GM10248 (cell line): ENCODE measurements at regions not wholly inside any gene's neighbourhood (a gene's known extent, or its start where the extent isn't known, plus 50 kb on each side); places are given as distances from the start of the nearest gene placed in this dataset.

Experiments used
- CTCF ChIA-PET: fragments of 300-600 bp; sonication (Branson Sonifier 250); formaldehyde crosslinking; extraction: SDS; loops from one replicate; lab custom pipeline; 2021; ENCODE audit warnings: antibody characterized with exemption; lab: Yijun Ruan, JAX
- POLR2A ChIA-PET: fragments of 350-650 bp; sonication (Branson Sonifier 250); formaldehyde crosslinking; extraction: SDS; loops from one replicate; lab custom pipeline; 2020; ENCODE audit warnings: antibody characterized with exemption; lab: Yijun Ruan, JAX
- DNase-seq: peaks from one replicate; pipeline ENCODE4 v3.0.0; 2012; ENCODE audit errors: extremely low spot score
- TF ChIP-seq, protein P1 (sequence below): IDR thresholded peaks from 2 replicates; pipeline ENCODE4 v1.5.1; 2012; ENCODE audit warnings: mild to moderate bottlenecking, low read depth; ENCODE audit errors: extremely low read depth, missing control alignments, control extremely low read depth

DNA sequence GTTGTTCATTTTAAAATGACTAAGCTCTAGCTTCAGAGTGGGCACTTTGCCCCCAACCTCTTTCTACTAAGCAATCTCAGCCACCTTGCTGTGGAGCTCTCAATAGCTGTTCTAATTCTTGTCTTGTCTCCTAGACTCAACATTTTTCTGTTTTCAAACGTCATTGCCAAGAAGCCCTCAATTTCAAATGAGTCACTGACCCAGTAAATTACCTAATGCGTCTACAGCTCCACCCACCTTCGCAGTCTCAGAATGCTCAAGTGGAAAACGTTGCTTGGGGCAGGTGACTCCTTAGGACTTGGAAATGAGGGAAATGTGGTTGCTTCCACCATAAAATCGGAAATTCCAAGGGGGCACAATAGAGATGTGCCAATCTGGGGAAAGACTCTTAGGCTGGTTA, 59.0 kb downstream of the ING2 start:
- DNase-seq = no peak
- POLR2A ChIA-PET = no interaction called here
- CTCF ChIA-PET = interaction anchor here (1.2 to 1.5 kb wide), 2 partner anchors 17 to 20 kb away, joined by 3 to 6 read pairs; no protein-coding TSS in a partner anchor
- TF ChIP-seq, protein P1, sequence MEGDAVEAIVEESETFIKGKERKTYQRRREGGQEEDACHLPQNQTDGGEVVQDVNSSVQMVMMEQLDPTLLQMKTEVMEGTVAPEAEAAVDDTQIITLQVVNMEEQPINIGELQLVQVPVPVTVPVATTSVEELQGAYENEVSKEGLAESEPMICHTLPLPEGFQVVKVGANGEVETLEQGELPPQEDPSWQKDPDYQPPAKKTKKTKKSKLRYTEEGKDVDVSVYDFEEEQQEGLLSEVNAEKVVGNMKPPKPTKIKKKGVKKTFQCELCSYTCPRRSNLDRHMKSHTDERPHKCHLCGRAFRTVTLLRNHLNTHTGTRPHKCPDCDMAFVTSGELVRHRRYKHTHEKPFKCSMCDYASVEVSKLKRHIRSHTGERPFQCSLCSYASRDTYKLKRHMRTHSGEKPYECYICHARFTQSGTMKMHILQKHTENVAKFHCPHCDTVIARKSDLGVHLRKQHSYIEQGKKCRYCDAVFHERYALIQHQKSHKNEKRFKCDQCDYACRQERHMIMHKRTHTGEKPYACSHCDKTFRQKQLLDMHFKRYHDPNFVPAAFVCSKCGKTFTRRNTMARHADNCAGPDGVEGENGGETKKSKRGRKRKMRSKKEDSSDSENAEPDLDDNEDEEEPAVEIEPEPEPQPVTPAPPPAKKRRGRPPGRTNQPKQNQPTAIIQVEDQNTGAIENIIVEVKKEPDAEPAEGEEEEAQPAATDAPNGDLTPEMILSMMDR = no peak

DNA sequence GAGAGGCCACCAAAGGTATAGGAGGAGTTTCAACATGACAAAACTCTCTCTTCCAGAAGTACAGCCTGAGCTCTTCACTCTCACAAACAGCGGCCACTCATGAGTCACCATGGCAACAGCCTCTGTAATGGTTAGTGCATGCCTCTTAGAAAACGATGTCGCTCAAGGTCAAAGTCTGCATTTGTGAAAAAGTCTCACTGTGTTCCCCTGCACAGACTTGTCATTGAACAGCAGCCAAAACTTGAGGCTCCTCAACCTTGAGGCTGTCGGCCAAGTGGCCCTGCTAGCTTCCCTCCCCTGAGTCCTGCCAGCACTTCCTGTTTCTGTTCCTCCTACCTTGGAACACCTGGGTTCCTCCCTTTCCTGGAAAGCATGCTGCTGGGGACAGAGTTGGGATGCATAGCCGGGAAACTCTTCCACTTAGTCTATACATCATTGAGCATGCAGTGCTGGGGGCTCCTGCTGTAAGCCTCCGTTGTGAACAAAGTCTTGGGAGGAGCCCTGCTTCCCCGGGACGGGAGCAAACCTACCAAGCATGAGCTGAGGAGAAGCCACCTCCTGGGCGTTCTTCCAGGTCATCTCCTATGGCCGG, 66.6 kb downstream of the ING2 start:
- TF ChIP-seq, protein P1 = no peak
- POLR2A ChIA-PET = no interaction called here
- CTCF ChIA-PET = interaction anchor here (1.5 kb wide), 1 partner anchor 9 kb away, joined by 3 read pairs; no protein-coding TSS in a partner anchor
- no peak for DNase-seq

DNA sequence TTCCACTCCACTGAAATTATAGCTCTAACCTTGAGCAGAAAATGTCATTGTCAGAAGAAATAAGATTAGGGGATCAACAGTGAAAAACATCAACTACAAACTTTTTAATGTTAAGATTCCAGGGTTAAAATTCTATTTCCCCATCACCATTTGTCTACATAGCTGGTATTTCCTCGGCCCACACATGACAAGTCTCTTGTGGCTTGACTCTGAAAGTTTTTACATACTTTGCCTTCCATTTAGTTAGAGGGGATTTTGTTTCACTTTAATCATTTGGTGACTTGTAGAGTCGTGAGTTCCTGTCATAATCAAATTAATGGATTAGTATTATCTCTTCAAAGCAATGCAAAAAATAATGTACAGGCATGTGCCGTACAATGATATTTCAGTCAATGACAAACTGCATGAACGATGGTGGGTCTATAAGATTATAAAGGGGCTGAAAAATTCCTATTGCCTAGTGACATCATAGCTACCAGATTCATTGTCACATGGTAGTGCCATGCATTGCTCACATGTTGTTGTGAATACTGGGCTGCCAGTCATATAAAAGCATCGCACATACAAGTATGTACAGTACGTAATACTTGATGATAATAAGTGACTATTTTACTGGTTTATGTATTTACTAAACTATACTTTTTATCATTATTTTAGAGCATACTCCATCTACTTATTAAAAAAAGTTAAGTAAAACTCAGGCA, 72.0 kb downstream of the ING2 start:
- TF ChIP-seq, protein P1 = no peak
- DNase-seq = no peak
- POLR2A ChIA-PET = no interaction called here
- CTCF ChIA-PET = interaction anchor here (1.3 kb wide), 1 partner anchor 11 kb away, joined by 3 read pairs; no protein-coding TSS in a partner anchor

DNA sequence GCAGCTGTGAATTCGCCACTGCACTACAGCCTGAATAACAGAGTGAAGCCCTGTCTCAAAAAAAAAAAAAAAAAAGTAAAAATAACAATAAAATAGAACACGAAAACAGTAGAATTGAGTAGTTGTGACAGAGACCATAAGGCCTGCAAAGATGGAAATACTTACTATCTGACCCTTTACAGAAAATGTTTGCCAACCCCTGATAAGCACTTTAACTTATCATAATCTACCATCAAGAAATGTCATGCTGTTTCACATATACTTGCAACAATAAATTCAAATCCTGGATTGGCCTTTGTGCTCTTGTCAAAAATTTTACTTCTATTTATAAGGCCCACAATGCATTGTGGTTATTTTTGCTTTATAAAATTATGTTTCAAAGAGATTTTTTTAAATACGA, 75.5 kb downstream of the ING2 start:
- TF ChIP-seq, protein P1 = no peak
- CTCF ChIA-PET = no interaction called here
- POLR2A ChIA-PET = no interaction called here
- DNase-seq = no peak

DNA sequence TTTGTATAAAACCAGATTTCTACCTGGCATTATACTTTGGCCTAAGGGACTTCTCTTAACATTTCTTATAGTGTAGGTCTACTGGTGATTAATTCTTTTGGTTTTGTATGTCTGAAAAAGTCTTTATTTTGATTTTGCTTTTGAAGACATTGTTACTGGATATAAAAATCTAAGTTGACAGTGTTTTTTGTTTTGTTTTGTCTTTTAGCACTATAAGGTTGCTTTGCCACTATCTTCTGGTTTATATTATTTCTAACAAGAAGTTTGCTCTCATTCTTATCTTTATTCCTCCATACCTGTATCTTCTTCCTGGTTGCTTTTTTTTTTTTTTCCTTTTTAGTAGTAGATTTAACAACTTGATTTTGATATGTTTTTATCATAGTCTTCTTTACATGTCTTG, 76.0 kb downstream of the ING2 start:
- POLR2A ChIA-PET = no interaction called here
- no peak for DNase-seq
- TF ChIP-seq, protein P1 = no peak
- CTCF ChIA-PET = no interaction called here

DNA sequence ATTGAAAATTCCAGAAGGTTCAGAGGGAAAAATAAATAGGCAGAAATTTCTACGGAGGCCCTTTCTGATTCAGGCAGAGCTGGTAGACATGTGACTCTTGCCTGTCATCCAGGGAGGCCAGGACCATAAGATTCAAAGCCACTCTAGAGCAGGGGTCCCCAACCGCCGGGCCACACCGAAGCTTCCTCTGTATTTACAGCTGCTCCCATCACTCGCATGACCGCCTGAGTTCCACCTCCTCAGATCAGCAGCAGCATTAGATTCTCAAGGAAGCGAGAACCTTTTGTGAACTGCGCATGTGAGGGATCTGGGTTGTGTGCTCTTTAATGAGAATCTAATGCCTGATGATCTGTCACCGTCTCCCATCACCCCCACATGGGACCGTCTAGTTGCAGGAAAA, 72.2 kb downstream of the RWDD4 start:
- DNase-seq = no peak
- TF ChIP-seq, protein P1 = no peak
- ChIA-PET POLR2A (no interaction called here), CTCF (no interaction called here)
